ENCODE measurements at regions not wholly inside any gene's neighbourhood (a gene's known extent, or its start where the extent isn't known, plus 50 kb on each side); places are given as distances from the start of the nearest gene placed in this dataset.
"Not testable (repeated sequence)": the region's sequence is repeated elsewhere in the genome, so short reads cannot be mapped to it uniquely, and the experiment has no call there.

DNA sequence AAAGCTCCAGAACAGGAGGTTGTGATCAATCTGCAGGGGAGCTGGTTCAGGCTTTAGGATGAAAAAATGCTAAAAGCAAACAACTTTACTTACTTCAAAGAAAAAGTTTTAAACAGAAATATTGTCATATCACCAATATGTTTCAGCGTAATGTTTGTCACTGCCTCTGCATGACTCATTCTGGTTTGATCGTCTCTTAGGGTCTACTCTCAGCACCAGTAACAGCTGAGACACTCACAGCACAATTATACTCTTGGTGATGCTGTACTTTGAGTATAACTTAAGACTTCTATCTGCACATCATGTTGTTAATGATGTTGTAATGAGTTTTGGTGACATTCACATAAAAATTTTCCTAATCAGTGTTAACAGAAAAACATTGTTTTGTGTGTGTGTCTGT, 665.4 kb downstream of the EPM2A start:
- no peak for DNase-seq (ENCODE audit: low spot score)

GRCh38 chr6:145070791-145071190, 664.5 kb downstream of the EPM2A start:
- DNase-seq (ENCODE audit: low spot score), result no peak

DNA sequence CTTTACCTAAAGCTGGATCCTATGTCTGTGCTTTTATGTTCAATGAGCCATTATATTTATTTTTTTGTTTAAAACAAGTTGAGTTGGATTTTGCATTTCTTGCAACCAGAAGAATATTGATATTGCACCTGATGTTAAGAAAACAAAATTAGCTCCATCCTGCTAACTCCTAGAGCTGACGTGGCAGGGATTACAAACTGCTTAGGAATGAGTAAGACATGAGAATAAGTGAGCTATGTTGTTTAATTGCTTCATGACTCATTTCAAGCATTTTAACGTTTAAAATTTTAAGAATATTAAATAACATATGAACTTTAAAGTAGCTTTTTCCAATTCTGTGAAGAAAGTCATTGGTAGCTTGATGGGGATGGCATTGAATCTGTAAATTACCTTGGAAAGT, 663.5 kb downstream of the EPM2A start:
- DNase-seq (ENCODE audit: low spot score), result no peak

DNA sequence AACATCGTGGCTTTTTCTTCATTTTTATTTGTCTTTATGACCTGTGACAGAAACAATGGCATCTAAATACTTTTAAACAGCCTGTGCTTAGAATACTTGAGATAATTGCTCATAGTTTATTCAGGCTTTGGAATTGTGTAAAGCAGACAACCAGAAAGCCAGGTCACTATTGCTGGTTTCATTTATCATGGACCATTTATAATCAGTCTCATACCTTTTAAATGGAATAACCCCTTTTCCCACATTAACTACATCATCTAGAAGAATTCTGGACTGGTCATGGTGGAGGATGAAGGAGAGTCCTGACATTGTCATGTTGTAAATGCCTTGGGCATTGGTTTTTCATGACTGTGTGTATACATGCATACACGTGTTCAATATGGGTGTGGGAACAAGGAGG, 661.5 kb downstream of the EPM2A start:
- no peak for DNase-seq (ENCODE audit: low spot score)

GRCh38 chr6:145074805-145075204, 660.5 kb downstream of the EPM2A start:
- DNase-seq (ENCODE audit: low spot score), result no peak

- no peak for DNase-seq (ENCODE audit: low spot score)
Observed at GRCh38 chr6:145075425-145075824, 659.9 kb downstream of the EPM2A start.

DNA sequence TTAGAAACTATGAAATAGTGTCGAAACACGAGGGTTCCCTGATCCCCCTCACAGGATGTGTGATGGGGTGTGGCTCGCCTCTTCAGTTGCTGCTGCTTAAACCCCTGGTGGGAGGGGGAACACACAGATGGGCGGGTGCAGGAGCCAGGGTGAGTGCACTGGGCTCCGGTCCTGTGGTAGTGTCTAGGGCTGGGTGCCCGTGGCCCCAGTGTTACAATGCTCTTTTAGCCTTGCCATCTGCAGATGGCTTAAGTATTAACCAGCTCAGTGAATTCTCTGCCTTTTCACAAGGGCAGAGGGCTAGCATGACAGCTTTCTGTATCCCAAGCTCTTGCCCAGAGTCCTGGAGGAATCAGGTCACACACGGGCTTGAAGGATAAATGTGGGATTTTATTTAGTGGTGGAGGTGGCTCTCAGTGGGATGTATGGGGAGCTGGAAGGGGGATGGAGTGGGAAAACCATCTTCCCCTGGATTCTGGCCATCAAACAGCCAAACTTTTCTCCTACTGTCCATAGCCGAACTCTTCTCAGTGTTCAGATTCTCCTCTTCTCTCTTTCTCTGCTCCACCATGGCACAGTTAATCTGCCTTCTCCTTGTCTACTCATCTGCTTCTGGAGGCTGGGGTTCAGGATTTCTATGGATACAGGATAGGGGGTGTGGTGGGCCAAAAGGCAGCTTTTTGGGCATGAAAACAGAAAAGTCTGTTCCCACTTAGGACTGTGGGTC, 659.0 kb downstream of the EPM2A start:
- no peak for DNase-seq (ENCODE audit: low spot score)

DNA sequence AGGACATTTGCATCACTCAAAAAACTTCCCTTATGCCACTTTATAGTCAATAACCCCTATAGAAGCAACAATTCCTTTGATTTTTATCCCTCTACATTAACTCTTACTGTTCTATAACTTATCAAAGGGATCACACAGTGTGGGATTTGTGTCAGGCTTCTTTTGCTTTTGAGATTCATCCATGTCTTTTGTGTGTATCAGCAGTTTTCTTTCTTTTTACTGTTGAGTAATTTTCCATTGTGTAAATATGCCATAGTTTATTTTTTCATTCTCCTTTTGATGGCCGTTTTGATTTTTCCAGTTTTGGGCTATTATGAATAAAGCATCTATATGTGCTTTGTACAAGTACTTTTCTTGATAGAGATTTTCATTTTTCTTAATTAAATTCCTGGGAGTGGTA, 657.9 kb downstream of the EPM2A start:
- DNase-seq (ENCODE audit: low spot score), result no peak

DNA sequence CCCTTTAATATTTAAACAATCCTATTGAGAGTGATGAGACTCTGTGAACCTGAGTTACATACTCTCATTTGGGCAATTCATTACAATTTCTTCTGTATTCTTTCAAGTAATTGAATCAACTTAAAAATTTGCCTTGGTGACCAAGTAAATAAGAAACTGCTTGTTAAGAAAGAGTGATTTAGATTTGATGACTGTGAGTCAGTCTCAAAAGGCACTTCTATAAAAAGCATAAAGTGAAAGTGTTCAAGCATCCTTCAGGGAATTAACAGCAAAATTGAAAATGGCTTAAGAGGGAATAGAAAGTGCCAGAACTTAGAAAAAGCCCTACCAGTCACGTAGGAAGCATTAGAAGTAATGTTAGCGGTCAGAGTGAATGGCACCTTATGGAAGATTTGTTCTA, 654.7 kb downstream of the EPM2A start:
- DNase-seq (ENCODE audit: low spot score), result no peak

- DNase-seq (ENCODE audit: low spot score), result no peak
Observed at GRCh38 chr6:145081677-145082076, 653.6 kb downstream of the EPM2A start.

DNA sequence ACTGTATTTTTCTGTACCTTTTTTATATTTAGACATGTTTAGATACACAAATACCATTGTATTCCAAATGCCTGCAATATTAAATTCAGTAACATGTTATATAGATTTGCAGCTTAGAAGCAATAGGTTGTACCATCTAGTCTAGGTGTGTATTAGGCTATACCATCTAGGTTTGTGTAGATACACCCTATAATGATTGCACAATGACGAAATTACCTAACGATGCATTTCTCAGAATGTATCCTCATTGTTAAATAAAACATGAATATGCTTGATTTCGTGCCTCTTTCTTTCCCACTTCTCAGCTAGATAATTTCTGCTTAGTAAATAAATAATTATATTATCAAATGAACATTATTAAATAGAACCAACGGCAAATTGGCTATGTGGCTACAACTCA, 653.0 kb downstream of the EPM2A start:
- DNase-seq (ENCODE audit: low spot score), result no peak

- no peak for DNase-seq (ENCODE audit: low spot score)
Observed at GRCh38 chr6:145086197-145086596, 649.1 kb downstream of the EPM2A start.

GRCh38 chr6:145087034-145087433, 648.3 kb downstream of the EPM2A start:
- no peak for DNase-seq (ENCODE audit: low spot score)

DNA sequence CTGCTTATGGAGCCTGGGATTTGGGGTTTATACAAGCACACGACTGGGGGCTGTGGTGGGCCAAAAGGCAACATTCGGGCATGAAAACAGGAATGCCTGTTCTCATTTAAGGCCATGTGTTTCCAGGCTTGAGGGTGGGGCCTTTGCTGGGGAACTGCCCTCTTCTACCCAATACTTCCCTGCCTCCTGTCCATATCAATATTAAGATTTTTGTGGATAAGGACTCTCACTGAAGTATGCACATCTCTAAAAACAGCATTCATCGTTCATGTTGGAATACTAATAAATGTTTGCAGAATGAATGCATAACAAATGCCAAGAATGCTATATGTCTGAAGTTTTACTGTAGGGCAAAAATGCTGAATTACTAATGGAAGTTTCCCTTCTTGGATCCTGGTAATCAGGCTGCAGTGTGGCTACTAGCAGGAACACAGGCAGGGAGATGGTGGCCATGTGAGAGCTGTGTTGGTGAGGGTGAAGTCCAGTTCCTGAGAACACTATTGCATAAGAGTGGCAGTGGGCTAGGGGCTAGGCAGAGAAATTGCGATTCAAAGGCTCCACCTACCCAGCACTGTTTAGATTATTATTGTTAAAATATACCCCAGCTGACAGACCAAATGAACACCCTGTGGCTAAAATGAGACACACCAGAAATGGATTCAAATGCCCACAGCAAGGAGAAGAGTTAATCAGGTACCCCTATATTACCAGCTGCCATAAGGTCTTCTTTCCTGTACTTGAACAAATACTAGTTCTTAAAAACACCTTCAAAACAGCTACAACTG, 644.3 kb downstream of the EPM2A start:
- no peak for DNase-seq (ENCODE audit: low spot score)

GRCh38 chr6:145091586-145092142, 643.7 kb downstream of the EPM2A start:
- DNase-seq (ENCODE audit: low spot score), result no peak

GRCh38 chr6:145092554-145092953, 642.8 kb downstream of the EPM2A start:
- no peak for DNase-seq (ENCODE audit: low spot score)

GRCh38 chr6:145093226-145093625, 642.1 kb downstream of the EPM2A start:
- no peak for DNase-seq (ENCODE audit: low spot score)

- DNase-seq (ENCODE audit: low spot score), result no peak
Observed at GRCh38 chr6:145096846-145097245, 638.5 kb downstream of the EPM2A start.

DNA sequence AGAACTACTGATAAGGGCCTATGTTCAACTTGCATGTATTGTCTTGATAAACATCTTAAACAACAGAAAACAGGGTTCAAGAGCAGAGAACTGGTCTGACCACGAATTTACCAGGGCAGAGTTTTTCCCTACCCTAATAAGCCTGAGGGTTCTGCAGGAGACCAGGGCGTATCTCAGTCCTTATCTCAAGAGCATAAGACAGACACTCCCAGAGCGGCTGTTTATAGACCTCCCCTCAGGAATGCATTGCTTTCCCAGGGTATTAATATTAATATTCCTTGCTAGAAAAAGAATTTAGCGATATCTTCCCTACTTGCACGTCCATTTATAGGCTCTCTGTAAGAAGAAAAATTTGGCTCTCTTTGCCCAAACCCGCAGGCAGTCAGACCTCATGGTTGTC, 637.2 kb downstream of the EPM2A start:
- DNase-seq (ENCODE audit: low spot score), result not testable (repeated sequence)

DNA sequence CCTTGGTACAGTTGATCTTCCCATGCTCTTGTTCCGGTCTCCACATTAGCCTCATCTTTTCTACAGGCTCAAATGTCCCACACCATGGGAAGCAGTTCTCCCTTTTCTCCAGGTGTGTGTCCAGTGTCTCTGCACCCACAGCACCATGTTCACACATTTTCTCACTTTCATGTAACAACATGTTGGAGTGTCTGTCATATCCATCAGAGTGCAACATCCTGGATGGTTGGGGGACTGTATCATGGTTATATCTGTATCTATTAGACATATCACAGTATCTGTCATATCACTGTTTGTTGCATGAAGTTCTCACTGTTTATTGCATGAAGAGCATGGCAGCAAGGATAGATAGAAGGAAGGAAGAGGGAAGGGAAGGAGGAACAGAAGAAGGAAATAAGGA, 635.6 kb downstream of the EPM2A start:
- DNase-seq (ENCODE audit: low spot score), result no peak

DNA sequence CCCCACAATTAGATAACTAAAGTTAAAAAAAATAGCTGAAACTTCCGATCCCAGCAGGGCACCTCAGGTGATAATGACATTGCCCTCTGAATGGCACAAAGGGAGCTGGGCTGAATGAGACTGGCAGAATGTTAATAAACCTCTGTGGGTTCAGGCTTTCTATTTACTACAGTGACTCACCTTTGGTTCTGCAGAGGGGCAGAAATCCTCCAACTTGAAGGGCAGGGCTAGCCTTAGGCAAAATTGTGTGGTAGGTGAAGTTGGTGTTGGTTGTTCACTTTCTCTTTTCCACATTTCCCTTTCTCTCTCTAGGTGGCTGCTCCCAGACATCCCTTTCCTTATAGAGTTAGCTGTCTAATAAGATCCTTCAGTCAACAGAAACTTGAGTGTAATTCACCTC, 625.2 kb downstream of the EPM2A start:
- DNase-seq (ENCODE audit: low spot score), result no peak

DNA sequence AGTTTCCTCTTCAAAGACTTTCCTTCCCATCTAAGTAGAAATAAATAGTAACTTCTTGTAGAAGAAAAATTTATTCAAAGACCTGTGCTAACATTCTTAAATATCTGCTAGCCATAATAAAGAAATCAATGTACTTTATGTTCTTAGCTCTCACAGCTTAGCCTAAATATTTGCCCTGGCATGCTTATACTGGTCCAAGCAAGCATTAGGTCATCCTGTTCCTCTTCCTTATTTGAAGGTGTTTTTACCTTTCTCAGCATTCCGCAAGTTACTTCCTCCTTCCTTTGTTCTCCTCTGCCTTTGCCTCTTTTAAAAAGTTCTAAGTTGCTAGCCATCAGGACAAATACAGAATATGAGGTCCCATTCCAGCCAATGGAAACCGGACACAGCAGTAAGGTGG, 623.9 kb downstream of the EPM2A start:
- not testable (repeated sequence) for DNase-seq (ENCODE audit: low spot score)

DNA sequence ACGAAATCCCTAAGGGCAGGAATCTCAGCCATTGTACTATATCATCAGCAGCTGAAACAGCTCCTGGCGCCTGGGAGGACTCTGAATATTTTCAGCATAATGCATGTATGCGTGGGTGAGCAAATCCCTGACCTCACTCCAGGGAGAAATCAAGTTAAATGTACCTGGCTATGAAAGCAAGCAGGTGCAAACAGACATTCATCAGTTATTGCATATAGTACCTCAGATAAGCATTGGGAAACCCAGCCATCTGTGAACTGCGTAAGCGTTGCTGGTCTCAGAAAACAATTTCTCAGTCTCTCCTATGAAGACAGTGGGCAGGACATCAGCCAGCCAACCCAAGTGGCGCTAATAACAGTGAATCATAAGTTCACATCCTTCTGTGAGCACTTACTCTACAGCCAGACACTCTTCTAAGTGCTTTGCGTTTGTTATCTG, 622.6 kb downstream of the EPM2A start:
- no peak for DNase-seq (ENCODE audit: low spot score)

Measured in D341Med (cell line).